ENCODE measurements at regions not wholly inside any gene's neighbourhood (a gene's known extent, or its start where the extent isn't known, plus 50 kb on each side); places are given as distances from the start of the nearest gene placed in this dataset.

DNA sequence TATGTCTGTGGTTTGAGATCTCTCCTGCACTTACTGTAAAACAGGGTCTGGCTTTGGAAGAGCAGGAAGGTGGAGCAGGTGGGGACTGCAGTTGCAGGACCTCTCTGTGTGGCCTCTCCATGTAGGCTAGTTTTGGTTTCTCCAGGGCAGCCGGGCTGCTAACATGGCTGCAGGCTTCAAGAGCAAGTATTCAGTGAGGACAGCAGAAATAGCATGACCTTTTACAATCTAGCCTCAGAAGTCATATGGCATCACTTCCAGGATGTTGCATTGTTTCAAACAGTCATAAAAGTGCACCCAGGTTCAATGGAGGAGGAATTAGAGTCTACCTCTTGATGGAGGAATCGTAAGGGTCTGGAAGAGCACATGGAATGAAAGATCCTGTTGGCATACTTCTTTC is 728.7 kb downstream of the NTRK3 start:
- in situ Hi-C loops (cut with MboI; ENCODE audit: low pct_unique_long_range_greater_than_20kb, low sequenced_read_pairs, unreplicated experiment) = no loop called here
- TF ChIP-seq CTCF (IDR thresholded peaks at IDR 0.05; ENCODE audit: extremely low read depth, insufficient read depth, missing control alignments) = no peak
- DNase-seq (ENCODE audit: low spot score) = no peak

DNA sequence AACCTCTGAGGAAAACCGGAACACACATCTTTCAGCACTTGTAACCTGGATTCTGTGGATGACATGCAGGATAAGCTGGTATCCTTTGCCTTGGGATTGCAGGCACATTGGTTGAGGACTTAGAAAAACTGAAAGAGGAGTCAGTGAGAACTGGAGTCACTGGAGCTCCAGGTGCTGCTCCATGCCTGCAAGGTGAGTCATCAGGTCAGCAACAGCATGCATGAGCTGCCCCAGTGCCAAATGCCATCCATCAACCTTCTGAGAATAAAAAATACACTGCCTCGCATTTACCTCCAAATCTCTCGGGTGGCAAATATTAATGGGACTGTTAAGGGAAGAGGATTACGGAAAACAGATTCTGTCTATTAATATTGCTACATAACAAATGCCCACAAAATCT is 729.1 kb downstream of the NTRK3 start:
- in situ Hi-C loops (cut with MboI; ENCODE audit: low pct_unique_long_range_greater_than_20kb, low sequenced_read_pairs, unreplicated experiment) = no loop called here
- no peak for DNase-seq (ENCODE audit: low spot score)
- TF ChIP-seq CTCF (IDR thresholded peaks at IDR 0.05; ENCODE audit: extremely low read depth, insufficient read depth, missing control alignments) = no peak

DNA sequence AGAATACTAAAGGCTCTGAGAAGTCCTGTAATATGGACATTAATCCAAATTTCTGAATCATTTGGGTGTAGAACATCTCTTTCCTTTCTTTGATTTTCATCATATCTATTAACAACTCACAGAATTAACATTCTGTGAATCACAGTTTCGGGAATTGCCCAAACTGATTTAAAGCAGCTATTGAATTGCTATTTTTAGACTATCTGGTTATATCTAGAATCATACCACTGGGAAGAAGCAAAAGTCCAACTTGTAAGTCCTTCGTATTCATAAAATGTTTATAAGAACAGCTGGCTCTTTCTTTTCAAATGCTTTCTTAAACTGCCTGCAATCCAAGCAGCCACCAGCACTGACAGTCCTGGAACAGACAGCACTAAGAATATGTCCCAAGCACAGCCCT is 733.0 kb downstream of the NTRK3 start:
- TF ChIP-seq CTCF (IDR thresholded peaks at IDR 0.05; ENCODE audit: extremely low read depth, insufficient read depth, missing control alignments) = no peak
- in situ Hi-C loops (cut with MboI; ENCODE audit: low pct_unique_long_range_greater_than_20kb, low sequenced_read_pairs, unreplicated experiment) = no loop called here
- no peak for DNase-seq (ENCODE audit: low spot score)

- in situ Hi-C loops (cut with MboI; ENCODE audit: low pct_unique_long_range_greater_than_20kb, low sequenced_read_pairs, unreplicated experiment) = no loop called here
- no peak for TF ChIP-seq CTCF (IDR thresholded peaks at IDR 0.05; ENCODE audit: extremely low read depth, insufficient read depth, missing control alignments)
Observed at GRCh38 chr15:87522997-87523396, 733.5 kb downstream of the NTRK3 start.

GRCh38 chr15:87518957-87519356 is 737.6 kb downstream of the NTRK3 start:
- no peak for DNase-seq (ENCODE audit: low spot score)
- in situ Hi-C loops (cut with MboI; ENCODE audit: low pct_unique_long_range_greater_than_20kb, low sequenced_read_pairs, unreplicated experiment) = no loop called here
- no peak for TF ChIP-seq CTCF (IDR thresholded peaks at IDR 0.05; ENCODE audit: extremely low read depth, insufficient read depth, missing control alignments)

More at GRCh38 chr15:87522997-87523396, 733.5 kb downstream of the NTRK3 start:
- DNase-seq (ENCODE audit: low spot score) = no peak

DNA sequence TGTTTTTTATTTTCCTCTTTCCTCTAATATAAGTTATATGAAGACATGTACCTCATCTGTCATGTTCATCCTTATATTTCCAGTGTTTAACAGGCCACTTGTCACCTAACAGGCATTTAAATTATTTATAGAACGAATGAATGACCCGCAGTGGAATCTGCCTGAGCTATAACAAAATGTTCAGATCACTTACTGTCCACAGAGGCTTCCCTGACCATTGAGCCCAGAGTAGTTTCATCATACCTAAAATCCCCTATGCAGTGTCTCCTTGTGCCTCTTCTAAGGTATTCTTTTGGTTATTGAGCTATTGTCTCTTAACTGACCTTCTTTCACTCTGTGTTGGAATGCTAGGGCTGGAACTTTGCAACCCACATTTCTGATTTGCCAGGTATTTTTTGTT is 748.5 kb downstream of the NTRK3 start:
- TF ChIP-seq CTCF (IDR thresholded peaks at IDR 0.05; ENCODE audit: extremely low read depth, insufficient read depth, missing control alignments) = no peak
- DNase-seq (ENCODE audit: low spot score) = no peak
- in situ Hi-C loops (cut with MboI; ENCODE audit: low pct_unique_long_range_greater_than_20kb, low sequenced_read_pairs, unreplicated experiment) = no loop called here

GRCh38 chr15:87502173-87502572 is 754.4 kb downstream of the NTRK3 start:
- DNase-seq (ENCODE audit: low spot score) = no peak
- in situ Hi-C loops (cut with MboI; ENCODE audit: low pct_unique_long_range_greater_than_20kb, low sequenced_read_pairs, unreplicated experiment) = no loop called here
- TF ChIP-seq CTCF (IDR thresholded peaks at IDR 0.05; ENCODE audit: extremely low read depth, insufficient read depth, missing control alignments) = no peak
